Renal cortex interstitium (tissue), 11 donors: ENCODE measurements at regions not wholly inside any gene's neighbourhood (a gene's known extent, or its start where the extent isn't known, plus 50 kb on each side); places are given as distances from the start of the nearest gene placed in this dataset.

Experiments
- DNase-seq, 11 donors: peaks; one replicate each; pipeline ENCODE4 v3.0.0-alpha.2; 2013; ENCODE audit warnings: low read depth in 9 of 11, low spot score in 4 of 11; ENCODE audit errors: extremely low read depth in 1 of 11

GRCh38 chr16:26727848-26728247 is 338.9 kb upstream of the C16orf82 start:
- DNase-seq: peak in 2 of 11 donors; percentile 20

- DNase-seq: no peak
Measured at GRCh38 chr16:26729951-26730541, 336.7 kb upstream of the C16orf82 start.

GRCh38 chr16:26731729-26732128 is 335.0 kb upstream of the C16orf82 start:
- DNase-seq: no peak

GRCh38 chr16:26733710-26734109 is 333.0 kb upstream of the C16orf82 start:
- DNase-seq: no peak

- DNase-seq: no peak
Measured at GRCh38 chr16:26735521-26735920, 331.2 kb upstream of the C16orf82 start.

GRCh38 chr16:26736084-26736483 is 330.6 kb upstream of the C16orf82 start:
- no peak for DNase-seq

GRCh38 chr16:26740771-26741170 is 326.0 kb upstream of the C16orf82 start:
- DNase-seq: no peak

GRCh38 chr16:26742040-26742439 is 324.7 kb upstream of the C16orf82 start:
- no peak for DNase-seq

- DNase-seq: no peak
Measured at GRCh38 chr16:26744430-26744829, 322.3 kb upstream of the C16orf82 start.

- DNase-seq: no peak
Measured at GRCh38 chr16:26747760-26748159, 319.0 kb upstream of the C16orf82 start.

GRCh38 chr16:26749072-26749471 is 317.7 kb upstream of the C16orf82 start:
- no peak for DNase-seq

- no peak for DNase-seq
Measured at GRCh38 chr16:26752166-26752565, 314.6 kb upstream of the C16orf82 start.

GRCh38 chr16:26756633-26757032 is 310.1 kb upstream of the C16orf82 start:
- no peak for DNase-seq

- peak in 4 of 11 donors; percentile 8 to 17 (median 13) for DNase-seq
Measured at GRCh38 chr16:26762594-26762993, 304.1 kb upstream of the C16orf82 start.

- no peak for DNase-seq
Measured at GRCh38 chr16:26765087-26765486, 301.6 kb upstream of the C16orf82 start.

- no peak for DNase-seq
Measured at GRCh38 chr16:26768385-26769010, 298.2 kb upstream of the C16orf82 start.

GRCh38 chr16:26770547-26770946 is 296.2 kb upstream of the C16orf82 start:
- DNase-seq: no peak

GRCh38 chr16:26772503-26772902 is 294.2 kb upstream of the C16orf82 start:
- DNase-seq: no peak

GRCh38 chr16:26777821-26778220 is 288.9 kb upstream of the C16orf82 start:
- no peak for DNase-seq

GRCh38 chr16:26787924-26788323 is 278.8 kb upstream of the C16orf82 start:
- DNase-seq: no peak

- peak in 4 of 11 donors; percentile 31 to 41 (median 39) for DNase-seq
Measured at GRCh38 chr16:26791169-26791568, 275.6 kb upstream of the C16orf82 start.
